Activated CD8-positive, alpha-beta T cell treated with anti-CD3 and anti-CD28 coated beads for 36 hours (primary cell): ENCODE measurements at regions not wholly inside any gene's neighbourhood (a gene's known extent, or its start where the extent isn't known, plus 50 kb on each side); places are given as distances from the start of the nearest gene placed in this dataset.
"Not testable (repeated sequence)": the region's sequence is repeated elsewhere in the genome, so short reads cannot be mapped to it uniquely, and the experiment has no call there.

Experiments used
- ATAC-seq: fragments of 200-7000 bp; cut with Tn5 transposase; one replicate; pipeline ENCODE4 v1.10.0; 2021; ENCODE audit warnings: mild to moderate bottlenecking, moderate library complexity
- CTCF ChIA-PET: fragments of 350-600 bp; sonication (Branson Sonifier 250); formaldehyde crosslinking; loops from one replicate; lab custom pipeline; 2021; ENCODE audit warnings: antibody characterized with exemption; lab: Charles Lee
- POLR2A ChIA-PET: fragments of 350-600 bp; sonication (Branson Sonifier 250); formaldehyde crosslinking; loops from one replicate; lab custom pipeline; 2021; ENCODE audit warnings: antibody characterized with exemption; lab: Charles Lee
- DNase-seq: peaks from one replicate; pipeline ENCODE4 v3.0.0-alpha.2; 2020
- H3K27ac Mint-ChIP-seq: one replicate; pipeline ENCODE4 v1.8.0; 2021; ENCODE audit warnings: mild to moderate bottlenecking, mixed read lengths
- H3K27me3 Mint-ChIP-seq: one replicate; pipeline ENCODE4 v1.8.0; 2021; ENCODE audit warnings: mixed read lengths
- H3K36me3 Mint-ChIP-seq: one replicate; pipeline ENCODE4 v1.8.0; 2021; ENCODE audit warnings: low read depth, mixed read lengths
- H3K4me1 Mint-ChIP-seq: one replicate; pipeline ENCODE4 v1.8.0; 2021; ENCODE audit warnings: low read depth, mixed read lengths
- H3K4me3 Mint-ChIP-seq: one replicate; pipeline ENCODE4 v1.8.0; 2021; ENCODE audit warnings: mild to moderate bottlenecking, moderate library complexity, mixed read lengths
- H3K9me3 Mint-ChIP-seq: one replicate; pipeline ENCODE4 v1.8.0; 2021; ENCODE audit warnings: mixed read lengths
- intact Hi-C: fragments of 100-400 bp; cut with micrococcal nuclease; formaldehyde crosslinking; loops from one replicate; pipeline ENCODE4 v1.10.0; 2022
- TF ChIP-seq, protein P1 (sequence below): fragments of 200-600 bp; IDR thresholded peaks from one replicate; pipeline ENCODE4 v1.8.0; 2022; ENCODE audit warnings: antibody characterized with exemption, mild to moderate bottlenecking

DNA sequence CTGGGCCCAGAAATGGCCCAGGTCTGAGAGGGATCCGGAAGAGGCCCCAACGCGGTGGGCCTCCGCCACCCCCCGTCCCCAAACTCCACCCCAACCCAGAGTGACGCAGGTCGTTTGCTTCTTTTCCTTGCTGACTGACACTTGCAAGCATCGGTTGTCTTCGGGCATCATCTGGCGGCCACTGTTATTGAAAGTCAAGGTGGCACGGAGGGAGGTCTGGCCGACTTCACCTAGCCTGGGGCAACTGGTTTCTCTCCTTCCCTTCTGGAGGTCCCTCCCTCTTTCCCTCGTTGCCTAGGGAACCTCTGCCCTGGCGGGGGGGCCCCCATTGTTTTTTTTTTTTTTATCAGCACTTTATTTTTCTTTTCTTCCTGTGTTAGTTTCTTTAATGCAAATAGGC is 241.8 kb downstream of the ALG10 start:
- Mint-ChIP-seq H3K4me1 (no peaks in the 10 kb centered on the region), H3K27ac (no peak overlapping the region), H3K4me3 (no peak overlapping the region), H3K36me3 (no peaks in the 10 kb centered on the region), H3K27me3 (no peaks in the 10 kb centered on the region), H3K9me3 (peaks cover 4% of the 10 kb centered on the region)
- DNase-seq: no peak
- POLR2A ChIA-PET: no interaction called here
- intact Hi-C loops: no loop called here
- CTCF ChIA-PET: no interaction called here
- TF ChIP-seq, protein P1, sequence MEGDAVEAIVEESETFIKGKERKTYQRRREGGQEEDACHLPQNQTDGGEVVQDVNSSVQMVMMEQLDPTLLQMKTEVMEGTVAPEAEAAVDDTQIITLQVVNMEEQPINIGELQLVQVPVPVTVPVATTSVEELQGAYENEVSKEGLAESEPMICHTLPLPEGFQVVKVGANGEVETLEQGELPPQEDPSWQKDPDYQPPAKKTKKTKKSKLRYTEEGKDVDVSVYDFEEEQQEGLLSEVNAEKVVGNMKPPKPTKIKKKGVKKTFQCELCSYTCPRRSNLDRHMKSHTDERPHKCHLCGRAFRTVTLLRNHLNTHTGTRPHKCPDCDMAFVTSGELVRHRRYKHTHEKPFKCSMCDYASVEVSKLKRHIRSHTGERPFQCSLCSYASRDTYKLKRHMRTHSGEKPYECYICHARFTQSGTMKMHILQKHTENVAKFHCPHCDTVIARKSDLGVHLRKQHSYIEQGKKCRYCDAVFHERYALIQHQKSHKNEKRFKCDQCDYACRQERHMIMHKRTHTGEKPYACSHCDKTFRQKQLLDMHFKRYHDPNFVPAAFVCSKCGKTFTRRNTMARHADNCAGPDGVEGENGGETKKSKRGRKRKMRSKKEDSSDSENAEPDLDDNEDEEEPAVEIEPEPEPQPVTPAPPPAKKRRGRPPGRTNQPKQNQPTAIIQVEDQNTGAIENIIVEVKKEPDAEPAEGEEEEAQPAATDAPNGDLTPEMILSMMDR: no peak
- no peak for ATAC-seq

DNA sequence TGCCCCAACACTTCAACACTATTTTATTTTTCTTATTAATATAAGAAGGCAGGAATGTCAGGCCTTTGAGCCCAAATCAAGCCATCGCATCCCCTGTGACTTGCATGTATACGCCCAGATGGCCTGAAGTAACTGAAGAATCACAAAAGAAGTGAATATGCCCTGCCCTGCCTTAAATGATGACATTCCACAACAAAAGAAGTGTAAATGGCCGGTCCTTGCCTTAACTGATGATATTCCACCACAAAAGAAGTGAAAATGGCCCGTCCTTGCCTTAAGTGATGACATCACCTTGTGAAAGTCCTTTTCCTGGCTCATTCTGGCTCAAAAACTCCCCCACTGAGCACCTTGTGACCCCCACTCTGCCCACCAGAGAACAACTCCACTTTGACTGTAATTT is 251.4 kb downstream of the ALG10 start:
- H3K4me1 Mint-ChIP-seq, CTCF ChIA-PET, H3K27ac Mint-ChIP-seq, H3K27me3 Mint-ChIP-seq, intact Hi-C loops, ATAC-seq, H3K36me3 Mint-ChIP-seq, H3K9me3 Mint-ChIP-seq, POLR2A ChIA-PET, DNase-seq, H3K4me3 Mint-ChIP-seq: not testable (repeated sequence)

DNA sequence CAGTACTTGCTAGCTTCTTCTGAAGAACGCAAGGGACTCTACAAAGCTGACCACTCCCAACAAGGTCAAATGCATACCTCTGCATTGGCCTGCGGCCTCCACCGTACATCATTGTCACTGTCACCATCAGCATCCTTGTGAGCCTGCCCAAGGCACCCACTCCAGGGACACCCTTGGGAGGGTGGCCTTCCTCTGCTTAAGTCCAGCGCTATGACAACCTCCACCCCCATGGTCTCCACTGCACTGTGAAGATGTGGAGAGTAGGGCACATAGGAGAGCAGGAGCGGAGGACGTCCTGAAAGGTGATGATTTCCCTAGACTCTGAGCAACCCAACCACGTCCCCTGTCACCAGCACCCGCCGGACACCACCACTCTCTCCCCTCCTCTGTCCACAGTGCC is 252.8 kb downstream of the ALG10 start:
- Mint-ChIP-seq H3K27ac (no peak overlapping the region), H3K4me1 (no peaks in the 10 kb centered on the region), H3K36me3 (no peaks in the 10 kb centered on the region), H3K27me3 (no peaks in the 10 kb centered on the region), H3K9me3 (no peaks in the 10 kb centered on the region), H3K4me3 (no peak overlapping the region)
- no peak for DNase-seq
- ATAC-seq: no peak
- ChIA-PET POLR2A (no interaction called here), CTCF (no interaction called here)
- TF ChIP-seq, protein P1: no peak
- intact Hi-C loops: no loop called here

DNA sequence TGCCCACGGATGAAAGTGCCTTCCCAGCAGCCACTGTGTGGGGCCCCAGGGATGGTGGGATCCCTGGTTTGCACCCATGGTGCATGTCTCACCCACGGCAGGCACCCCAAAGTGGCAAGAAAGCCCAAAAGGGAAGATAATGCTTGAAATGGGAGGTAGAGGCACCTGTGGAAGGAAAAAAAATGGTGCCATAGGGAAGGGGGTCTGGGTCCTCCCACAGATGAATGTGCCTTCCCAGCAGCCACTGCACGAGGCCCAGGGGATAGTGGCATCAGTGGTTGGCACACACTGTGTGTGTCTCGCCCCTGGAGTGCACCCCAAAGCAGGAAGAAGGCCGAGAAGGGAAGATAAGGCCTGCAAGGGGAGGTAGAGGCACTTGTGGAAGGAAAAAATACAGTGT is 264.2 kb downstream of the ALG10 start:
- Mint-ChIP-seq H3K9me3 (peaks cover 19% of the 10 kb centered on the region), H3K27ac (no peak overlapping the region), H3K27me3 (no peaks in the 10 kb centered on the region), H3K4me1 (no peaks in the 10 kb centered on the region), H3K36me3 (no peaks in the 10 kb centered on the region), H3K4me3 (no peak overlapping the region)
- ChIA-PET CTCF (no interaction called here), POLR2A (no interaction called here)
- TF ChIP-seq, protein P1: no peak
- DNase-seq: no peak
- no peak for ATAC-seq
- intact Hi-C loops: no loop called here

DNA sequence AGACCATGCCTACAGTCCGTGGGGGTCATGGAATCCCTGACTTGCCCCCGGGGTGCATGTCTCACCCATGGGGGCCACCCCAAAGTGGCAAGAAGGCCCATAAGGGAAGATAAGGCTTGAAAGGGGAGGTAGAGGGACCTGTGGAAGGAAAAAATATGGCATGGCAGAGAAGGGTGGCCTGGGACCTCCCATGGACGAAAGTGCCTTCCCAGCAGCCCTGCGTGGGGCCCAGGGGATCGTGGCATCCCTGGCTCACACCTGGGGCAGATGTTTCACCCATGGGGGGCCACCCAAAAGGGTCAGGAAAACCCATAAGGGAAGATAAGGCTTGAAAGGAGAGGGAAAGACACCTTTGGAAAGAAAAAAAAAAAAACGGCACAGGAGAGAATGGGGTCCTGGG is 264.6 kb downstream of the ALG10 start:
- no peaks in the 10 kb centered on the region for H3K27me3 Mint-ChIP-seq
- TF ChIP-seq, protein P1: no peak
- POLR2A ChIA-PET: no interaction called here
- intact Hi-C loops: no loop called here
- CTCF ChIA-PET: no interaction called here
- DNase-seq (no peak), ATAC-seq (no peak)
- no peaks in the 10 kb centered on the region for H3K4me1 Mint-ChIP-seq
- no peak overlapping the region for H3K27ac Mint-ChIP-seq
- no peaks in the 10 kb centered on the region for H3K36me3 Mint-ChIP-seq
- peaks cover 19% of the 10 kb centered on the region for H3K9me3 Mint-ChIP-seq
- no peak overlapping the region for H3K4me3 Mint-ChIP-seq

DNA sequence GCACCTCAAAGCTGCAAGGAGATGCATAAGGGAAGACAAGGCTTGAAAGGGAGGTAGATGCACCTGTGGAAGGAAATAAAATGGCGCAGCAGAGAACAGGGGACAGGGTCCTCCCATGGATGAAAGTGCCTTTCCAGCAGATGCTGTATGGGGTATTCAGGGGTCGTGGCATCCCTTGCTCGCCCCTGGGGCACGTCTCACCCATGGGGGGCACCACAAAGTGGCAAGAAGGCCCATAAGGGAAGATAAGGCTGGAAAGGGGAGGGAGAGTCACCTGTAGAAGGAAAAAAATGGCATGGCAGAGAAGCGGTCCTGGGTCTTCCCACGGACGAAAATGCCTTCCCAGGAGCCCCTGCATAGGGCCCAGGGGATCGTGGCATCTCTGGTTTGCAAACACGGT is 265.1 kb downstream of the ALG10 start:
- no peak overlapping the region for H3K4me3 Mint-ChIP-seq
- H3K27ac Mint-ChIP-seq: no peak overlapping the region
- intact Hi-C loops: no loop called here
- POLR2A ChIA-PET: no interaction called here
- no peaks in the 10 kb centered on the region for H3K4me1 Mint-ChIP-seq
- CTCF ChIA-PET: no interaction called here
- peaks cover 21% of the 10 kb centered on the region for H3K9me3 Mint-ChIP-seq
- DNase-seq: no peak
- TF ChIP-seq, protein P1: no peak
- ATAC-seq: no peak
- H3K36me3 Mint-ChIP-seq: no peaks in the 10 kb centered on the region
- H3K27me3 Mint-ChIP-seq: no peaks in the 10 kb centered on the region
